SK-N-SH (cell line): ENCODE measurements at regions not wholly inside any gene's neighbourhood (a gene's known extent, or its start where the extent isn't known, plus 50 kb on each side); places are given as distances from the start of the nearest gene placed in this dataset.

Source experiments
- CTCF ChIA-PET: fragments of 300-600, 350-600 bp; formaldehyde crosslinking; extraction: SDS; loops from one replicate; lab custom pipeline; 2021; lab: Yijun Ruan, JAX
- POLR2A ChIA-PET: fragments of 350-600 bp; sonication (Branson Sonifier 250); formaldehyde crosslinking; extraction: SDS; loops from one replicate; lab custom pipeline; 2020; ENCODE audit warnings: antibody characterized with exemption, inconsistent platforms; lab: Yijun Ruan, JAX
- DNase-seq: peaks from one replicate; pipeline ENCODE4 v3.0.0; 2012
- H2AFZ ChIP-seq: fragments of 200-600 bp; sonication (generic); 2 replicates; pipeline ENCODE4 v1.8.1; 2016; ENCODE audit warnings: antibody characterized with exemption, mild to moderate bottlenecking, low read depth
- H3F3A ChIP-seq: fragments of 200-600 bp; sonication (generic); replicated peaks from 2 replicates; pipeline ENCODE3; 2016; ENCODE audit warnings: antibody characterized with exemption, mild to moderate bottlenecking; ENCODE audit not compliant: insufficient read depth
- H3K27ac ChIP-seq, 2 experiments: fragments of 200-500 bp in 1 of 2; fragments of 200-600 bp in 1 of 2; sonication (Bioruptor generic) in 1 of 2; sonication (generic), shearing (Covaris generic) in 1 of 2; 2 replicates each; pipeline versions ENCODE4 v1.5.1 to v1.6.1; 2014 to 2016; ENCODE audit warnings: low read depth in 2 of 2, inconsistent platforms in 1 of 2, low read length in 1 of 2, mild to moderate bottlenecking in 1 of 2, mixed read lengths in 1 of 2
- H3K27me3 ChIP-seq: fragments of 200-600 bp; sonication (generic), shearing (Covaris generic); 2 replicates; pipeline ENCODE4 v1.6.1; 2016; ENCODE audit warnings: mixed run types; ENCODE audit not compliant: insufficient read depth
- H3K36me3 ChIP-seq, 2 experiments: fragments of 200-500 bp in 1 of 2; fragments of 200-600 bp in 1 of 2; sonication (Bioruptor generic) in 1 of 2; sonication (generic) in 1 of 2; replicated peaks in 1 of 2; 2 replicates each; pipeline versions ENCODE3 to v1.5.1; 2014 to 2016; ENCODE audit warnings: low read length in 1 of 2, mild to moderate bottlenecking in 1 of 2; ENCODE audit not compliant: insufficient read depth in 2 of 2, control insufficient read depth in 1 of 2
- H3K4me1 ChIP-seq, 2 experiments: fragments of 200-500 bp in 1 of 2; fragments of 200-600 bp in 1 of 2; sonication (Bioruptor generic) in 1 of 2; sonication (generic), shearing (Covaris generic) in 1 of 2; 2 replicates each; pipeline versions ENCODE4 v1.5.1 to v1.6.1; 2014 to 2016; ENCODE audit warnings: low read depth in 1 of 2, low read length in 1 of 2, mixed run types in 1 of 2; ENCODE audit not compliant: insufficient read depth in 2 of 2, control insufficient read depth in 1 of 2
- H3K4me2 ChIP-seq: fragments of 200-600 bp; sonication (generic), shearing (Covaris generic); 2 replicates; pipeline ENCODE4 v1.6.1; 2017; ENCODE audit warnings: mixed run types
- H3K4me3 ChIP-seq, 2 experiments: fragments of 200-500 bp in 1 of 2; fragments of 200-600 bp in 1 of 2; sonication (Bioruptor generic) in 1 of 2; sonication (generic), shearing (Covaris generic) in 1 of 2; 2 replicates each; pipeline versions ENCODE4 v1.5.1 to v1.8.1; 2014 to 2016; ENCODE audit warnings: low read depth in 2 of 2, inconsistent platforms in 1 of 2, low read length in 1 of 2, mild to moderate bottlenecking in 1 of 2, mixed read lengths in 1 of 2, moderate library complexity in 1 of 2
- H3K79me2 ChIP-seq: fragments of 200-600 bp; sonication (generic); 2 replicates; pipeline ENCODE4 v1.8.1; 2017; ENCODE audit warnings: mild to moderate bottlenecking; ENCODE audit not compliant: insufficient read depth
- H3K9ac ChIP-seq: fragments of 200-600 bp; sonication (generic); 2 replicates; pipeline ENCODE4 v1.6.1; 2017; ENCODE audit warnings: mixed run types
- H3K9me2 ChIP-seq: fragments of 200-600 bp; sonication (generic); 2 replicates; pipeline ENCODE4 v1.6.1; 2017; ENCODE audit warnings: mixed run types
- H3K9me3 ChIP-seq: fragments of 200-600 bp; sonication (generic); 2 replicates; pipeline ENCODE4 v1.6.1; 2017; ENCODE audit warnings: mixed run types, mild to moderate bottlenecking, moderate library complexity
- H4K20me1 ChIP-seq: fragments of 200-600 bp; sonication (generic); 2 replicates; pipeline ENCODE4 v1.6.1; 2017; ENCODE audit warnings: mild to moderate bottlenecking, mixed run types; ENCODE audit not compliant: insufficient read depth
- CHD2 ChIP-seq: fragments of 150-350 bp; IDR thresholded peaks from 2 replicates; pipeline ENCODE4 v1.6.1; 2018; ENCODE audit warnings: low read length; ENCODE audit not compliant: partially characterized antibody
- CTCF ChIP-seq: fragments of 200-600 bp; sonication (generic); IDR thresholded peaks from 2 replicates; pipeline ENCODE4 v1.6.1; 2017; ENCODE audit warnings: antibody characterized with exemption, mild to moderate bottlenecking, moderate library complexity
- ELF1 ChIP-seq: IDR thresholded peaks from 2 replicates; pipeline ENCODE4 v1.4.0; 2012
- EP300 ChIP-seq, 2 experiments: IDR thresholded peaks; 2 replicates each; pipeline versions ENCODE4 v1.4.0 to v1.6.1; 2012; ENCODE audit warnings: borderline replicate concordance in 1 of 2, low read depth in 1 of 2, low read length in 1 of 2
- FOXM1 ChIP-seq: IDR thresholded peaks from 2 replicates; pipeline ENCODE4 v1.4.0; 2012; ENCODE audit warnings: low read depth, mild to moderate bottlenecking
- GABPA ChIP-seq: IDR thresholded peaks from 2 replicates; pipeline ENCODE4 v1.4.0; 2012; ENCODE audit warnings: low read depth, mild to moderate bottlenecking
- JUND ChIP-seq: IDR thresholded peaks from 2 replicates; pipeline ENCODE4 v1.4.0; 2012
- NFIC ChIP-seq: IDR thresholded peaks from 2 replicates; pipeline ENCODE4 v1.4.0; 2012; ENCODE audit warnings: borderline replicate concordance
- NRF1 ChIP-seq: IDR thresholded peaks from 2 replicates; pipeline ENCODE4 v1.6.1; 2012; ENCODE audit warnings: low read depth, mild to moderate bottlenecking, low read length
- RAD21 ChIP-seq: IDR thresholded peaks from 2 replicates; pipeline ENCODE4 v1.6.1; 2012; ENCODE audit warnings: mild to moderate bottlenecking, low read length
- RCOR1 ChIP-seq: fragments of 150-350 bp; IDR thresholded peaks from 2 replicates; pipeline ENCODE4 v1.6.1; 2017; ENCODE audit warnings: antibody characterized with exemption, low read length
- RXRA ChIP-seq: IDR thresholded peaks from 2 replicates; pipeline ENCODE4 v1.4.0; 2012; ENCODE audit warnings: low read depth, mild to moderate bottlenecking, borderline replicate concordance
- TCF12 ChIP-seq: IDR thresholded peaks from 2 replicates; pipeline ENCODE4 v1.4.0; 2012
- YY1 ChIP-seq: IDR thresholded peaks from 2 replicates; pipeline ENCODE4 v1.4.0; 2012; ENCODE audit warnings: low read depth, mild to moderate bottlenecking
- WGBS: methylation state at CpG from one replicate; pipeline ENCODE4 v1.1.6; 2017; ENCODE audit warnings: low lambda C conversion rate; 5-methylcytosine and 5-hydroxymethylcytosine counted together
- TF ChIP-seq, protein P1 (sequence below): IDR thresholded peaks from 2 replicates; pipeline ENCODE4 v1.4.0; 2012; ENCODE audit warnings: low read depth
- TF ChIP-seq, protein P2 (sequence below): IDR thresholded peaks from 2 replicates; pipeline ENCODE4 v1.6.1; 2012; ENCODE audit warnings: mild to moderate bottlenecking, low read depth, low read length, moderate library complexity
- TF ChIP-seq, protein P3 (sequence below): fragments of 150-350 bp; IDR thresholded peaks from 2 replicates; pipeline ENCODE4 v1.6.1; 2016; ENCODE audit warnings: mild to moderate bottlenecking, low read depth, low read length
- TF ChIP-seq, protein P4 (sequence below): fragments of 150-350 bp; IDR thresholded peaks from 2 replicates; pipeline ENCODE4 v1.6.1; 2017; ENCODE audit warnings: antibody characterized with exemption, low read length, low read depth, borderline replicate concordance
- TF ChIP-seq, protein P5 (sequence below): IDR thresholded peaks from 2 replicates; pipeline ENCODE4 v1.4.0; 2012; ENCODE audit warnings: low read depth, borderline replicate concordance

DNA sequence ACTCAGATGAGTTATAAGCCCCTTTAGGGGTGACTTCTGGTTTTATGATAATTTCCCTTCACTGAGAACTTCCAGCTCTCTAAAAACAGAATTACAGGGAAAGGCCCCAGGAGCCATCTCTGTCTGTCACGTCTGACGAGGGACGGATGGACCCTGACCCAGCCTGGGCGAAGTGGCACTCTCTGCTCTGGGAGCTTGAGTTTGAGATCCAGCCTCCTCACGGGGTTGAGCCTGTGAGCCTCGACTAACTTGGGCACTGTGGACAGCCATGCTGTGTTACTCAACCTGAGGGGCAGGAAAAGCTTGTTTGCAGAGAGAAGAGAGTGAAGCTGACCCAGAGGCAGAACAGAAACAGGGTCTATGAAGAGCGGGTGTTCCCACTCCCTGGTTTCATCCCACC lies 54.6 kb upstream of the MNX1 start:
- no peaks in the 10 kb centered on the region for H3K4me1 ChIP-seq
- DNase-seq: no peak
- H4K20me1 ChIP-seq: no peaks in the 10 kb centered on the region
- H3K9ac ChIP-seq: no peak overlapping the region
- POLR2A ChIA-PET: no interaction called here
- no peak for TF ChIP-seq FOXM1
- TF ChIP-seq GABPA: no peak
- no peak for TF ChIP-seq CHD2
- no peak for TF ChIP-seq JUND
- TF ChIP-seq, protein P1, sequence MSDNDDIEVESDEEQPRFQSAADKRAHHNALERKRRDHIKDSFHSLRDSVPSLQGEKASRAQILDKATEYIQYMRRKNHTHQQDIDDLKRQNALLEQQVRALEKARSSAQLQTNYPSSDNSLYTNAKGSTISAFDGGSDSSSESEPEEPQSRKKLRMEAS: no peak
- TF ChIP-seq RCOR1: no peak
- TF ChIP-seq RAD21: no peak
- TF ChIP-seq, protein P2, sequence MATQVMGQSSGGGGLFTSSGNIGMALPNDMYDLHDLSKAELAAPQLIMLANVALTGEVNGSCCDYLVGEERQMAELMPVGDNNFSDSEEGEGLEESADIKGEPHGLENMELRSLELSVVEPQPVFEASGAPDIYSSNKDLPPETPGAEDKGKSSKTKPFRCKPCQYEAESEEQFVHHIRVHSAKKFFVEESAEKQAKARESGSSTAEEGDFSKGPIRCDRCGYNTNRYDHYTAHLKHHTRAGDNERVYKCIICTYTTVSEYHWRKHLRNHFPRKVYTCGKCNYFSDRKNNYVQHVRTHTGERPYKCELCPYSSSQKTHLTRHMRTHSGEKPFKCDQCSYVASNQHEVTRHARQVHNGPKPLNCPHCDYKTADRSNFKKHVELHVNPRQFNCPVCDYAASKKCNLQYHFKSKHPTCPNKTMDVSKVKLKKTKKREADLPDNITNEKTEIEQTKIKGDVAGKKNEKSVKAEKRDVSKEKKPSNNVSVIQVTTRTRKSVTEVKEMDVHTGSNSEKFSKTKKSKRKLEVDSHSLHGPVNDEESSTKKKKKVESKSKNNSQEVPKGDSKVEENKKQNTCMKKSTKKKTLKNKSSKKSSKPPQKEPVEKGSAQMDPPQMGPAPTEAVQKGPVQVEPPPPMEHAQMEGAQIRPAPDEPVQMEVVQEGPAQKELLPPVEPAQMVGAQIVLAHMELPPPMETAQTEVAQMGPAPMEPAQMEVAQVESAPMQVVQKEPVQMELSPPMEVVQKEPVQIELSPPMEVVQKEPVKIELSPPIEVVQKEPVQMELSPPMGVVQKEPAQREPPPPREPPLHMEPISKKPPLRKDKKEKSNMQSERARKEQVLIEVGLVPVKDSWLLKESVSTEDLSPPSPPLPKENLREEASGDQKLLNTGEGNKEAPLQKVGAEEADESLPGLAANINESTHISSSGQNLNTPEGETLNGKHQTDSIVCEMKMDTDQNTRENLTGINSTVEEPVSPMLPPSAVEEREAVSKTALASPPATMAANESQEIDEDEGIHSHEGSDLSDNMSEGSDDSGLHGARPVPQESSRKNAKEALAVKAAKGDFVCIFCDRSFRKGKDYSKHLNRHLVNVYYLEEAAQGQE: no peak
- TF ChIP-seq NRF1: no peak
- TF ChIP-seq RXRA: no peak
- TF ChIP-seq NFIC: no peak
- TF ChIP-seq, protein P3, sequence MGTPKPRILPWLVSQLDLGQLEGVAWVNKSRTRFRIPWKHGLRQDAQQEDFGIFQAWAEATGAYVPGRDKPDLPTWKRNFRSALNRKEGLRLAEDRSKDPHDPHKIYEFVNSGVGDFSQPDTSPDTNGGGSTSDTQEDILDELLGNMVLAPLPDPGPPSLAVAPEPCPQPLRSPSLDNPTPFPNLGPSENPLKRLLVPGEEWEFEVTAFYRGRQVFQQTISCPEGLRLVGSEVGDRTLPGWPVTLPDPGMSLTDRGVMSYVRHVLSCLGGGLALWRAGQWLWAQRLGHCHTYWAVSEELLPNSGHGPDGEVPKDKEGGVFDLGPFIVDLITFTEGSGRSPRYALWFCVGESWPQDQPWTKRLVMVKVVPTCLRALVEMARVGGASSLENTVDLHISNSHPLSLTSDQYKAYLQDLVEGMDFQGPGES: no peak
- TF ChIP-seq EP300 (IDR thresholded peaks at IDR 0.05; ENCODE audit: borderline replicate concordance in 1 of 2, low read depth in 1 of 2, low read length in 1 of 2): no peak
- TF ChIP-seq CTCF: no peak
- TF ChIP-seq ELF1: no peak
- TF ChIP-seq, protein P4, sequence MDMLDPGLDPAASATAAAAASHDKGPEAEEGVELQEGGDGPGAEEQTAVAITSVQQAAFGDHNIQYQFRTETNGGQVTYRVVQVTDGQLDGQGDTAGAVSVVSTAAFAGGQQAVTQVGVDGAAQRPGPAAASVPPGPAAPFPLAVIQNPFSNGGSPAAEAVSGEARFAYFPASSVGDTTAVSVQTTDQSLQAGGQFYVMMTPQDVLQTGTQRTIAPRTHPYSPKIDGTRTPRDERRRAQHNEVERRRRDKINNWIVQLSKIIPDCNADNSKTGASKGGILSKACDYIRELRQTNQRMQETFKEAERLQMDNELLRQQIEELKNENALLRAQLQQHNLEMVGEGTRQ: no peak
- TF ChIP-seq, protein P5, sequence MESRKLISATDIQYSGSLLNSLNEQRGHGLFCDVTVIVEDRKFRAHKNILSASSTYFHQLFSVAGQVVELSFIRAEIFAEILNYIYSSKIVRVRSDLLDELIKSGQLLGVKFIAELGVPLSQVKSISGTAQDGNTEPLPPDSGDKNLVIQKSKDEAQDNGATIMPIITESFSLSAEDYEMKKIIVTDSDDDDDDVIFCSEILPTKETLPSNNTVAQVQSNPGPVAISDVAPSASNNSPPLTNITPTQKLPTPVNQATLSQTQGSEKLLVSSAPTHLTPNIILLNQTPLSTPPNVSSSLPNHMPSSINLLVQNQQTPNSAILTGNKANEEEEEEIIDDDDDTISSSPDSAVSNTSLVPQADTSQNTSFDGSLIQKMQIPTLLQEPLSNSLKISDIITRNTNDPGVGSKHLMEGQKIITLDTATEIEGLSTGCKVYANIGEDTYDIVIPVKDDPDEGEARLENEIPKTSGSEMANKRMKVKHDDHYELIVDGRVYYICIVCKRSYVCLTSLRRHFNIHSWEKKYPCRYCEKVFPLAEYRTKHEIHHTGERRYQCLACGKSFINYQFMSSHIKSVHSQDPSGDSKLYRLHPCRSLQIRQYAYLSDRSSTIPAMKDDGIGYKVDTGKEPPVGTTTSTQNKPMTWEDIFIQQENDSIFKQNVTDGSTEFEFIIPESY: no peak
- TF ChIP-seq YY1: no peak
- no peak for TF ChIP-seq TCF12
- no peak overlapping the region for H3K4me2 ChIP-seq
- peaks cover 22% of the 10 kb centered on the region; the same call in 1 of the 2 replicates for H3K27me3 ChIP-seq
- H3K79me2 ChIP-seq: no peaks in the 10 kb centered on the region
- no peak overlapping the region for H3K27ac ChIP-seq
- H3K4me3 ChIP-seq: no peak overlapping the region
- CTCF ChIA-PET: no interaction called here
- H2AFZ ChIP-seq: no peak overlapping the region
- no peaks in the 10 kb centered on the region for H3F3A ChIP-seq
- no peaks in the 10 kb centered on the region for H3K9me2 ChIP-seq
- 31% methylated on average over 7 of the region's 7 CpGs for WGBS
- H3K9me3 ChIP-seq: no peaks in the 10 kb centered on the region
- no peaks in the 10 kb centered on the region for H3K36me3 ChIP-seq
